Tibial nerve (tissue), 4 donors: ENCODE measurements at regions not wholly inside any gene's neighbourhood (a gene's known extent, or its start where the extent isn't known, plus 50 kb on each side); places are given as distances from the start of the nearest gene placed in this dataset.

Experiments used
- DNase-seq, 2 donors: peaks; one replicate each; pipeline ENCODE4 v3.0.0-alpha.2; 2019; ENCODE audit warnings: low spot score in 2 of 2
- H3K27ac ChIP-seq, 4 donors: fragments of 200-600 bp; sonication (generic) in 3 of 4; one replicate each; pipeline ENCODE4 v1.5.1; 2017 to 2019; ENCODE audit warnings: mild to moderate bottlenecking in 1 of 4
- H3K27me3 ChIP-seq, 2 donors: fragments of 200-600 bp; sonication (generic) in 1 of 2; one replicate each; pipeline versions ENCODE4 v1.5.1 to v1.6.0; 2017 to 2019
- H3K36me3 ChIP-seq, 3 donors: fragments of 200-600 bp; sonication (generic); one replicate each; pipeline ENCODE4 v1.5.1; 2018 to 2019
- H3K4me1 ChIP-seq, 4 donors: fragments of 200-600 bp; sonication (generic) in 3 of 4; one replicate each; pipeline ENCODE4 v1.5.1; 2017 to 2019
- H3K4me3 ChIP-seq, 4 donors: fragments of 200-600 bp; sonication (generic) in 3 of 4; one replicate each; pipeline ENCODE4 v1.5.1; 2017 to 2019; ENCODE audit warnings: mild to moderate bottlenecking in 1 of 4, moderate library complexity in 1 of 4
- H3K9me3 ChIP-seq, 4 donors: fragments of 200-600 bp; sonication (generic) in 3 of 4; one replicate each; pipeline ENCODE4 v1.5.1; 2017 to 2019
- CTCF ChIP-seq, 5 experiments: fragments of 200-600 bp in 3 of 5; fragments of 450-650 bp in 2 of 5; sonication (generic) in 3 of 5; IDR thresholded peaks; one replicate each; pipeline ENCODE4 v1.5.1; 2016 to 2019; ENCODE audit warnings: antibody characterized with exemption in 5 of 5, mild to moderate bottlenecking in 3 of 5, moderate library complexity in 2 of 5
- EP300 ChIP-seq, 2 donors: sonication (generic); formaldehyde crosslinking; IDR thresholded peaks; one replicate each; pipeline ENCODE4 v1.6.1; 2017; ENCODE audit warnings: antibody characterized with exemption in 2 of 2, mild to moderate bottlenecking in 1 of 2
- POLR2A ChIP-seq, 2 donors: fragments of 450-650 bp; IDR thresholded peaks; one replicate each; pipeline ENCODE4 v1.6.1; 2017; ENCODE audit warnings: antibody characterized with exemption in 2 of 2, mild to moderate bottlenecking in 2 of 2, moderate library complexity in 2 of 2
- WGBS, 2 donors: methylation state at CpG; one replicate each; pipeline ENCODE4 v1.1.5; 2018; 5-methylcytosine and 5-hydroxymethylcytosine counted together

GRCh38 chr16:6636457-6636856, 696.2 kb upstream of the RBFOX1 start:
- no peaks in the 10 kb centered on the region for H3K36me3 ChIP-seq
- no peaks in the 10 kb centered on the region for H3K9me3 ChIP-seq
- TF ChIP-seq CTCF (IDR thresholded peaks at IDR 0.05) (no peak), POLR2A (IDR thresholded peaks at IDR 0.05) (no peak), EP300 (IDR thresholded peaks at IDR 0.05) (no peak)
- H3K4me1 ChIP-seq, result no peaks in the 10 kb centered on the region
- no peak overlapping the region for H3K27ac ChIP-seq
- H3K4me3 ChIP-seq, result no peak overlapping the region
- WGBS, 2 donors, result 89 to 90% methylated on average over 4 of the region's 4 CpGs
- H3K27me3 ChIP-seq, result no peaks in the 10 kb centered on the region
- DNase-seq, result no peak

- Histone ChIP-seq H3K4me3 (no peak overlapping the region), H3K27me3 (no peaks in the 10 kb centered on the region), H3K9me3 (no peaks in the 10 kb centered on the region), H3K27ac (no peak overlapping the region), H3K4me1 (no peaks in the 10 kb centered on the region), H3K36me3 (no peaks in the 10 kb centered on the region)
- WGBS, 2 donors, result 62 to 79% methylated on average over 3 of the region's 3 CpGs
- TF ChIP-seq CTCF (IDR thresholded peaks at IDR 0.05), result no peak
- no peak for TF ChIP-seq EP300 (IDR thresholded peaks at IDR 0.05)
- TF ChIP-seq POLR2A (IDR thresholded peaks at IDR 0.05), result no peak
- no peak for DNase-seq
These were observed 698.5 kb upstream of the RBFOX1 start for GRCh38 chr16:6634151-6634550.

- H3K4me3 ChIP-seq, result no peak overlapping the region
- H3K27ac ChIP-seq, result no peak overlapping the region
- TF ChIP-seq EP300 (IDR thresholded peaks at IDR 0.05), result no peak
- TF ChIP-seq POLR2A (IDR thresholded peaks at IDR 0.05), result no peak
- TF ChIP-seq CTCF (IDR thresholded peaks at IDR 0.05), result no peak
- H3K36me3 ChIP-seq, result no peaks in the 10 kb centered on the region
- H3K27me3 ChIP-seq, result no peaks in the 10 kb centered on the region
- no peaks in the 10 kb centered on the region for H3K4me1 ChIP-seq
- H3K9me3 ChIP-seq, result no peaks in the 10 kb centered on the region
- no peak for DNase-seq
- WGBS, 2 donors, result 52 to 53% methylated on average over 5 of the region's 5 CpGs
These were observed 699.2 kb upstream of the RBFOX1 start for GRCh38 chr16:6633456-6633855.

GRCh38 chr16:6629110-6629509, 703.5 kb upstream of the RBFOX1 start:
- WGBS, 2 donors, result 54 to 63% methylated on average over 5 of the region's 5 CpGs
- DNase-seq, result no peak

GRCh38 chr16:6625606-6626005, 707.0 kb upstream of the RBFOX1 start:
- 61 to 95% methylated on average over 3 of the region's 3 CpGs for WGBS, 2 donors
- DNase-seq, result no peak
- no peak overlapping the region for H3K27ac ChIP-seq
- H3K36me3 ChIP-seq, result no peaks in the 10 kb centered on the region
- no peak overlapping the region for H3K4me3 ChIP-seq
- H3K9me3 ChIP-seq, result peaks cover 0 to 11% (median 0%) of the 10 kb centered on the region in 4 donors
- no peaks in the 10 kb centered on the region for H3K27me3 ChIP-seq
- no peaks in the 10 kb centered on the region for H3K4me1 ChIP-seq
- TF ChIP-seq EP300 (IDR thresholded peaks at IDR 0.05) (no peak), POLR2A (IDR thresholded peaks at IDR 0.05) (no peak), CTCF (IDR thresholded peaks at IDR 0.05) (no peak)

More at GRCh38 chr16:6629110-6629509, 703.5 kb upstream of the RBFOX1 start:
- Histone ChIP-seq H3K27me3 (no peaks in the 10 kb centered on the region), H3K27ac (no peak overlapping the region), H3K4me1 (no peaks in the 10 kb centered on the region), H3K4me3 (no peak overlapping the region), H3K9me3 (no peaks in the 10 kb centered on the region), H3K36me3 (no peaks in the 10 kb centered on the region)
- no peak for TF ChIP-seq POLR2A (IDR thresholded peaks at IDR 0.05)
- no peak for TF ChIP-seq CTCF (IDR thresholded peaks at IDR 0.05)
- no peak for TF ChIP-seq EP300 (IDR thresholded peaks at IDR 0.05)
